ENCODE measurements at regions not wholly inside any gene's neighbourhood (a gene's known extent, or its start where the extent isn't known, plus 50 kb on each side); places are given as distances from the start of the nearest gene placed in this dataset.
"Not testable (repeated sequence)": the region's sequence is repeated elsewhere in the genome, so short reads cannot be mapped to it uniquely, and the experiment has no call there.

GRCh38 chr2:6186332-6187151 is 494.4 kb downstream of the SOX11 start:
- DNase-seq (ENCODE audit: low read depth in 4 of 4, low spot score in 1 of 4), result no peak

GRCh38 chr2:6196449-6196848 is 504.3 kb downstream of the SOX11 start:
- no peak for DNase-seq (ENCODE audit: low read depth in 4 of 4, low spot score in 1 of 4)

- not testable (repeated sequence) for DNase-seq (ENCODE audit: low read depth in 4 of 4, low spot score in 1 of 4)
Measured at GRCh38 chr2:6198370-6198919, 506.3 kb downstream of the SOX11 start.

GRCh38 chr2:6202756-6203155 is 510.6 kb downstream of the SOX11 start:
- no peak for DNase-seq (ENCODE audit: low read depth in 4 of 4, low spot score in 1 of 4)

DNA sequence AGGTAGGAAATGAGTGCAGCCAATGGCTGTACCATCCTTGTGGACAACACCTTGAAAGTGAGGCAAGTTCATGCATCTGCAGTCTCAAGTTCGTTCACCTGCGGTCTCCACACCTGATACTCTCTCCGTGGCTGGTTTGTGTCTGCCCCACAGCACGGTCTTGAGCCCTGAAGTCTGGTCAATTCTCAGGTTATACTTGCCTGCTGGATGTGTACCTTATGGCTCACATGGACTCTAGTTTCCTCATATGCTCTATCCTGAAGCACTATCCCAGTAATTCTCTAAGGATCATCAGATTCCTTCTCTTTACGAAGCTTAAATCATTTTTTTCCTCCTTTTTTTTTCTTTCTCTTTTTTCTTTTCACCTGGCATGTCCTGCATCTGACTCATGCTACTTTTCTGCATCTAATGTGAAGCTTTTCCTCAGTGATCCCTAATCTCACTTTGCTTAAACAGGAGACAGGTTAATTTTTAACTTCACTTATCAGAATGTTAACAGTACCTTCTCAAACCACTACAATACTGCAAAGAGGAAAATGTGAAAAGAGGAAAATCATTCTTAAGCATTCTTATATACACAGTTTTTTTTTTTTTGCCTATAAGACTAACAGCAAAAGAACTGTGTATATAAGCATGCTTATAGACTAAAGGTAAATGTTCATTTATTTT is 511.2 kb downstream of the SOX11 start:
- DNase-seq (ENCODE audit: low read depth in 4 of 4, low spot score in 1 of 4), result no peak

DNA sequence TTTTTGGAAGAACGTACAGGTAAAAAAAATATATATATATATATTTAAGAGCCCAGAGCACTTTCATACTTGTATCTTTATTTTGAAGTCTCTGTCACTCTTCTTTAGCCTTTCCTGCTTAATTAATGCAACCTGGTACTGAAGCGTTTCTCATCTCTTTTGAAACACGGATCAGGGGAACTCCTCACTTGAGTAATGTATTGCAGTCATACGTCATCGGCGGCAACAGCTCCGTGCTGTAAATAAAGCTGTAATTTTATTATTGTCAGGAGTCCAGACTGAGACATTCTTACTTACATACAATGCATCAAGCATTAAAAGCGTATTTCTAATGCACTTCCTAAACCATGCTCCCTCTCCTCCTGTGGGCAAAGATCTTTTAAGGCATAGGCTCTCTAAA is 514.7 kb downstream of the SOX11 start:
- no peak for DNase-seq (ENCODE audit: low read depth in 4 of 4, low spot score in 1 of 4)

- DNase-seq (ENCODE audit: low read depth in 4 of 4, low spot score in 1 of 4), result no peak
Measured at GRCh38 chr2:6211236-6211635, 519.1 kb downstream of the SOX11 start.

- DNase-seq (ENCODE audit: low read depth in 4 of 4, low spot score in 1 of 4), result no peak
Measured at GRCh38 chr2:6212491-6212890, 520.3 kb downstream of the SOX11 start.

GRCh38 chr2:6213056-6213780 is 521.0 kb downstream of the SOX11 start:
- no peak for DNase-seq (ENCODE audit: low read depth in 4 of 4, low spot score in 1 of 4)

DNA sequence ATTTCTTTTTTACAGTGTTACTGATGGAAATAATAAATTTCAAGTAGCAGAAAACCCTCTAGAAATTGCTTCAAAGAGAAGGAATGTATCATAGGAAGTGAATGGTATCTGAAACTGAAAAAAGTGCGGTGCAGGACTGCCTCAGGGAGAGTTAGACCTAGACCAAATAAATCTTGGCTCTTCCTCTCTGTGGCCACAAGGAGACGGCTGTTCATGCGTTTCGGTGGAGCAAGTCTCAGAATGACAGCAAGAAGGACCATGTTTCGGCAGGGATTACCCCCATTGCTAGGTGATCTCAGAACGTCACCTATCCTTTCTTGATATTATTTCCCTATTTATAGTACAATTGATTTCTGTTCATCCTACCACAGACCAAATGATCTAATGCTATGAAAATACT is 522.3 kb downstream of the SOX11 start:
- no peak for DNase-seq (ENCODE audit: low read depth in 4 of 4, low spot score in 1 of 4)

DNA sequence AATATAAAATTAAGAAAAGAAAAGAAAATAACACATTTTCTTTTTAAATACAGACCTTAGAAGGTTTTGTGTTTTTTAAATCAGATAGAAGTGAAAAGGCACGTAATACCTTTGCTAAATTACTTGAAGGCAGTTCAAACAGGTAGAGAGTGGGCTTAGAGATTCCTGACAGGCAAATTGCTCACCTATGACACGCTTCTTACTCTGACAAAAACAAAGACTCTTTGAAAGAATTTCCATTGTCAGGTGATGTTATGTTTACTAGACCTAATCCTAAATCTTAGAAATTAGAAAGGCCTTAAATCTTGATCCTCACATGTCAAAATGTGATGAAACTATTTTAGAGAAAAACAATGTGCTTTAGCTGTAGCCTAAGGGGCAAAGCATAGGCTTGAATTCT is 522.9 kb downstream of the SOX11 start:
- DNase-seq (ENCODE audit: low read depth in 4 of 4, low spot score in 1 of 4), result no peak

DNA sequence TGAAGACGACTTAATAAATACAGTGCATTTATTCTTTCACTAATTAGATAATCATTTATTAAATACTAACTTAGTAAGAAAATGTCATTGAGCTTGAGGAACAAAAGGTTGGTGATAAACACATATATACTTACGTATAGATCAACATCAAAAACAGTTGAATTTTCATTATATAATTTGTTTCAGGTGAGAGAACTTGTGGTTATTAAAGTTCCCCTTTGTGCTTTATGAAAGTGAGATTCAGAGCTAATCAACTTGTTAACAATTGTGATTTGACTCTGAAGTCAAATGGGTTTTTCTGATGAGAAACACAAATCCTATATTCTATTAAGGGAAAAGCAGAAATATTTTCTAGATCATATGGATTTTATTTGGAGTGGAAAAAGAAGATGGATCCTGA is 524.0 kb downstream of the SOX11 start:
- DNase-seq (ENCODE audit: low read depth in 4 of 4, low spot score in 1 of 4), result no peak

GRCh38 chr2:6218926-6219325 is 526.7 kb downstream of the SOX11 start:
- no peak for DNase-seq (ENCODE audit: low read depth in 4 of 4, low spot score in 1 of 4)

- DNase-seq (ENCODE audit: low read depth in 4 of 4, low spot score in 1 of 4), result no peak
Measured at GRCh38 chr2:6219906-6220305, 527.7 kb downstream of the SOX11 start.

- DNase-seq (ENCODE audit: low read depth in 4 of 4, low spot score in 1 of 4), result no peak
Measured at GRCh38 chr2:6222296-6222695, 530.1 kb downstream of the SOX11 start.

DNA sequence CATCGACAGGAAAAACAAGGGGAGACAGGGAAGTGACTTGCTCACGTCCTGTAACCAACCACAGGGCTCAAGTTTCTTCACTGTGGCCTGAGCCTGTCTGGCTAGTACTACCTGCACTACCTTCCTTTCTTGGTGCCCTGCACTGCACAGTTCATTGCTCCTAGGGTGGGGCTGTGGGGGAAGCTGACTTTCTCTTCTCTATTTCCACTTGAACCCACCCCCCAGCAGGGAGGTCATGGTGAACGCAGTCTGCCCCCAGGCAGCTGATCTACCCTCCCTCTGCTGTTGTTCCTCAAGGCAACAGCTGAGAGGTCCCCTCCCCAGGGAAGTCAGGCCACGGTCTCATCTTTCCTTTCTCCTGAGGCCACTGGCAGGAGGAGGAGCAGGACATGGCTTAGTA is 532.1 kb downstream of the SOX11 start:
- no peak for DNase-seq (ENCODE audit: low read depth in 4 of 4, low spot score in 1 of 4)

- no peak for DNase-seq (ENCODE audit: low read depth in 4 of 4, low spot score in 1 of 4)
Measured at GRCh38 chr2:6228251-6228650, 536.1 kb downstream of the SOX11 start.

DNA sequence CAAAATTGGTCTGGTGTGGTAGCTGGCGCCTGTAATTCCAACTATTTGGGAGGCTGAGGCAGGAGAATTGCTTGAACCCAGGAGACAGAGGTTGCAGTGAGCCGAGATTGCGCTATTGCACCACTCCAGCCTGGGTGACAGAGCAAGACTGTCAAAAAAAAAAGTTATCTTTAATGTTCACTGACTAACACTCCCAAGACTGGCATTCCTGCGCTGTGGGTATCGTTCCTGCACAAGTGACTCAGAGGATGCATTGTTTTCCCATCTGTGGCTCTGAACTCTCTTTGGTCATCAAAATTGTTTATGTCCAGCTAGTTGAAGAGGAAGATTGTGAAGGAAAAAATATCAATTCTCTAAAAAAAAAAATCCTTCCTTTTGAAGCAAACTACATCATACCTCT is 539.0 kb downstream of the SOX11 start:
- DNase-seq (ENCODE audit: low read depth in 4 of 4, low spot score in 1 of 4), result no peak

- DNase-seq (ENCODE audit: low read depth in 4 of 4, low spot score in 1 of 4), result no peak
Measured at GRCh38 chr2:6233993-6234392, 541.8 kb downstream of the SOX11 start.

DNA sequence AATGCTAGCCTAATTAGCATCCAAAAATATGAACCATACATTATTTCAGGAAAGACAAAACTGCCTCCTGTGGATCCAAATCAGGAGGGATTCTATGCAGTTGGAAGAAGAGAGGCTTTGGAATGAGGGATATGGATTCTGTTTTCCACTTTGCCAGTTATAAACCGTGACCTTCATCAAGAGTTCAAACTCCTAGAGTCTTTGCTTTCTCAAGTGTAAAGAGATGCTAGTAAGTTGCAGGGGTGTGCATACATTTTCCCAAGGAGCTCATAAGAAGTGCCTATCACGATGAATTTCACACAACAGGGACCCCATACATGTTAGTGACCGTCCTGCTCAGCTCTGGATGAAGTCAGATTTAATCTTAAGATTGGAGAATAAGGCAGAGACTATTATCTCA is 542.5 kb downstream of the SOX11 start:
- DNase-seq (ENCODE audit: low read depth in 4 of 4, low spot score in 1 of 4), result no peak

DNA sequence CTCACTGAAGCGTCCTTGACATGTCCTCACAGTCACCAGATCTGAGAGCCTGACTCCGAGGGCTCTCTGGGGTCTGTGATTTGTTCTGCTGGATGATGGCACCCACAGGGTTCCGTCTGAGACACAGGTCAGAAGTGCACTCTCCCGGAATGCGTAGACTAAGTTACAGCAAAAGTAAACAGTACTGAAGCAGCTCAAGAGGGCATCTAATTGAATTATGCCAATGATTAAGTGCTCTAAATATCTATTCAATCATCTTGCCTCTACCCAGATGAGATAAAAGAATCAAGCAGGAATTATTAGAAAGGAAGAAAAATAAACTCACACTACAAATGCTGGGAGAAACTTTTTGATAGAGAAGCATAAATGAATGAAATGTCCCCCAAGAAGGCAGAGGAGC is 544.1 kb downstream of the SOX11 start:
- no peak for DNase-seq (ENCODE audit: low read depth in 4 of 4, low spot score in 1 of 4)

All from stimulated activated CD4-positive, alpha-beta T cell treated with anti-CD3 and anti-CD28 coated beads, Interleukin-1b, Interleukin-23, amount 100 ng/mL, for 24 hours (primary cell).